WTC11 (cell line): ENCODE measurements at regions not wholly inside any gene's neighbourhood (a gene's known extent, or its start where the extent isn't known, plus 50 kb on each side); places are given as distances from the start of the nearest gene placed in this dataset.

ENCODE experiments used
- ATAC-seq: fragments of 200-7000 bp; cut with Tn5 transposase; 2 replicates; pipeline ENCODE4 v1.10.0; 2021; ENCODE audit warnings: mild to moderate bottlenecking, moderate library complexity
- CTCF ChIA-PET: fragments of 300-600 bp; sonication (Branson Sonifier 250); formaldehyde crosslinking; loops from one replicate; lab custom pipeline; 2021; ENCODE audit warnings: antibody characterized with exemption; lab: Charles Lee
- POLR2A ChIA-PET: fragments of 350-600 bp; sonication (Branson Sonifier 250); formaldehyde crosslinking; loops from one replicate; lab custom pipeline; 2021; ENCODE audit warnings: antibody characterized with exemption; lab: Charles Lee
- DNase-seq: peaks from one replicate; pipeline ENCODE4 v3.0.0; 2021; ENCODE audit warnings: low spot score
- H3K27ac Mint-ChIP-seq: 2 replicates; pipeline ENCODE4 v1.8.0; 2021; ENCODE audit warnings: mixed read lengths
- H3K27me3 Mint-ChIP-seq: 2 replicates; pipeline ENCODE4 v1.8.0; 2021; ENCODE audit warnings: low read depth, mild to moderate bottlenecking, moderate library complexity, mixed read lengths
- H3K36me3 Mint-ChIP-seq: 2 replicates; pipeline ENCODE4 v1.8.0; 2021; ENCODE audit warnings: mixed read lengths
- H3K4me1 Mint-ChIP-seq: 2 replicates; pipeline ENCODE4 v1.8.0; 2022; ENCODE audit warnings: mixed read lengths
- H3K4me3 Mint-ChIP-seq: 2 replicates; pipeline ENCODE4 v1.8.0; 2021; ENCODE audit warnings: mild to moderate bottlenecking, moderate library complexity, mixed read lengths
- H3K9me3 Mint-ChIP-seq: 2 replicates; pipeline ENCODE4 v1.8.0; 2021; ENCODE audit warnings: mixed read lengths
- CDX4 ChIP-seq: fragments of 250-450 bp; sonication (Bioruptor Pico); IDR thresholded peaks from 2 replicates; pipeline ENCODE4 v1.9.0; 2021; ENCODE audit warnings: moderate library complexity, mild to moderate bottlenecking, inconsistent platforms, borderline replicate concordance
- E2F1 ChIP-seq: sonication (generic); formaldehyde crosslinking; IDR thresholded peaks from 2 replicates; pipeline ENCODE4 v1.8.0; 2022; ENCODE audit warnings: mild to moderate bottlenecking, missing genetic modification reagents
- E2F5 ChIP-seq: sonication (generic); formaldehyde crosslinking; IDR thresholded peaks from 2 replicates; pipeline ENCODE4 v1.8.1; 2022; ENCODE audit warnings: mild to moderate bottlenecking, moderate library complexity, missing genetic modification reagents
- IRF1 ChIP-seq: sonication (generic); formaldehyde crosslinking; IDR thresholded peaks from 2 replicates; pipeline ENCODE4 v1.8.0; 2023; ENCODE audit warnings: missing genetic modification reagents
- JUN ChIP-seq: sonication (generic); formaldehyde crosslinking; IDR thresholded peaks from 2 replicates; pipeline ENCODE4 v1.8.0; 2023; ENCODE audit warnings: mild to moderate bottlenecking, missing genetic modification reagents
- MXD4 ChIP-seq: fragments of 250-450 bp; sonication (Bioruptor Pico); IDR thresholded peaks from 2 replicates; pipeline ENCODE4 v1.8.0; 2021; ENCODE audit warnings: mild to moderate bottlenecking, moderate library complexity, borderline replicate concordance
- NR2C2 ChIP-seq: sonication (generic); formaldehyde crosslinking; IDR thresholded peaks from 2 replicates; pipeline ENCODE4 v1.8.0; 2022; ENCODE audit warnings: mild to moderate bottlenecking, missing genetic modification reagents
- OVOL2 ChIP-seq: fragments of 250-450 bp; sonication (Bioruptor Pico); IDR thresholded peaks from 2 replicates; pipeline ENCODE4 v1.9.0; 2021; ENCODE audit warnings: mild to moderate bottlenecking, borderline replicate concordance
- STAT6 ChIP-seq: sonication (generic); formaldehyde crosslinking; conservative IDR thresholded peaks from 2 replicates; pipeline ENCODE4 v1.8.1; 2023; ENCODE audit warnings: mild to moderate bottlenecking, low read depth, missing genetic modification reagents, moderate library complexity
- ZBTB21 ChIP-seq: sonication (generic); formaldehyde crosslinking; IDR thresholded peaks from 2 replicates; pipeline ENCODE4 v1.8.1; 2023; ENCODE audit warnings: mild to moderate bottlenecking, missing genetic modification reagents, borderline replicate concordance
- ZNF121 ChIP-seq: sonication (generic); formaldehyde crosslinking; IDR thresholded peaks from 2 replicates; pipeline ENCODE4 v1.8.0; 2023; ENCODE audit warnings: missing genetic modification reagents
- ZNF138 ChIP-seq: sonication (generic); formaldehyde crosslinking; conservative IDR thresholded peaks from 2 replicates; pipeline ENCODE4 v1.8.1; 2022; ENCODE audit warnings: mild to moderate bottlenecking, moderate library complexity, missing genetic modification reagents
- ZNF219 ChIP-seq: sonication (generic); formaldehyde crosslinking; IDR thresholded peaks from 2 replicates; pipeline ENCODE4 v1.8.0; 2023; ENCODE audit warnings: missing genetic modification reagents, mild to moderate bottlenecking, borderline replicate concordance
- ZNF232 ChIP-seq: sonication (generic); formaldehyde crosslinking; IDR thresholded peaks from 2 replicates; pipeline ENCODE4 v1.8.0; 2022; ENCODE audit warnings: mild to moderate bottlenecking, missing genetic modification reagents
- ZNF263 ChIP-seq: sonication (generic); formaldehyde crosslinking; IDR thresholded peaks from 2 replicates; pipeline ENCODE4 v1.8.1; 2022; ENCODE audit warnings: low read depth, mild to moderate bottlenecking, moderate library complexity, missing genetic modification reagents
- ZNF317 ChIP-seq: sonication (generic); formaldehyde crosslinking; IDR thresholded peaks from 2 replicates; pipeline ENCODE4 v1.8.1; 2023; ENCODE audit warnings: low read depth, mild to moderate bottlenecking, moderate library complexity, missing genetic modification reagents, borderline replicate concordance
- ZNF512 ChIP-seq: sonication (generic); formaldehyde crosslinking; IDR thresholded peaks from 2 replicates; pipeline ENCODE4 v1.8.1; 2022; ENCODE audit warnings: missing genetic modification reagents, borderline replicate concordance
- ZNF532 ChIP-seq: fragments of 250-450 bp; sonication (Bioruptor Pico); IDR thresholded peaks from 2 replicates; pipeline ENCODE4 v1.9.0; 2021; ENCODE audit warnings: mild to moderate bottlenecking, borderline replicate concordance
- ZNF671 ChIP-seq: fragments of 250-450 bp; sonication (Bioruptor Pico); IDR thresholded peaks from 2 replicates; pipeline ENCODE4 v1.8.0; 2021; ENCODE audit warnings: mild to moderate bottlenecking

GRCh38 chr3:144197116-144197515, 225.5 kb downstream of the DIPK2A start:
- Mint-ChIP-seq H3K9me3 (peaks cover 44% of the 10 kb centered on the region), H3K27ac (no peak overlapping the region), H3K36me3 (peaks cover 13% of the 10 kb centered on the region), H3K27me3 (no peaks in the 10 kb centered on the region), H3K4me3 (no peak overlapping the region), H3K4me1 (no peaks in the 10 kb centered on the region)
- ChIA-PET POLR2A (no interaction called here), CTCF (no interaction called here)
- DNase-seq (no peak), ATAC-seq (no peak)
- TF ChIP-seq ZNF512 (CRISPR knock-in tag) (no peak), ZNF219 (no peak), ZNF671 (no peak), ZNF317 (no peak), IRF1 (CRISPR knock-in tag) (no peak), ZNF232 (CRISPR knock-in tag) (no peak), NR2C2 (CRISPR knock-in tag) (no peak), STAT6 (CRISPR knock-in tag) (no peak), JUN (CRISPR knock-in tag) (no peak), E2F1 (CRISPR knock-in tag) (no peak), MXD4 (CRISPR knock-in tag) (no peak), E2F5 (CRISPR knock-in tag) (no peak), ZNF263 (CRISPR knock-in tag) (no peak), CDX4 (CRISPR knock-in tag) (no peak), OVOL2 (CRISPR knock-in tag) (no peak), ZNF121 (CRISPR knock-in tag) (no peak), ZNF138 (no peak), ZBTB21 (CRISPR knock-in tag) (no peak), ZNF532 (no peak)
